ENCODE measurements at regions not wholly inside any gene's neighbourhood (a gene's known extent, or its start where the extent isn't known, plus 50 kb on each side); places are given as distances from the start of the nearest gene placed in this dataset.
"Not testable (repeated sequence)": the region's sequence is repeated elsewhere in the genome, so short reads cannot be mapped to it uniquely, and the experiment has no call there.

DNA sequence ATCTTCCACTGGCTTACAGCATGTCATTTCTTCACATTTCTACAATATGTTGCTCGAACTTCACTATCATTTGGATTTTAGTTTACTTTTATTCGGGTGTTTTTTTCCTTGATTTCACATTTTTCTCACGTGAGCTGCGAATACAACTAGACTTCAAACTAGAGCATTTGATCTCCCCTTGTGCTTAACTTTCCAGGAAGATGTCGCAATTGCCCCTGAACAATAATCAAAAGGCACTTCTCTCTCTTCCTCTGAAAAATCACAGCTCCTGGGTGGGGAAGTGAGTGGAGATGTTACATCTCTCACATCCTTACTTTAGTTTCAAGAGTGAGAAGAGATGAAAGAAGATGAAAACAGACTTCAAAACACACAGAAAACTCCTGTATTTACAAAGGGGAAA, 587.9 kb downstream of the TBL1XR1 start:
- Histone ChIP-seq H3K36me3 (replicated peaks in 1 of 2; ENCODE audit: control insufficient read depth in 1 of 2, insufficient read depth in 2 of 2, low read length in 1 of 2) (no peaks in the 10 kb centered on the region), H3K79me2 (ENCODE audit: insufficient read depth) (no peaks in the 10 kb centered on the region), H3K9me3 (no peaks in the 10 kb centered on the region), H3K27ac (ENCODE audit: low read depth in 2 of 2, low read length in 1 of 2) (no peak overlapping the region), H3K4me1 (ENCODE audit: control insufficient read depth in 1 of 2, insufficient read depth in 2 of 2, low read depth in 1 of 2, low read length in 1 of 2) (no peaks in the 10 kb centered on the region), H3K9ac (no peak overlapping the region), H3K4me3 (ENCODE audit: low read depth in 2 of 2, low read length in 1 of 2) (no peak overlapping the region), H3F3A (replicated peaks; ENCODE audit: insufficient read depth) (no peaks in the 10 kb centered on the region), H3K27me3 (ENCODE audit: insufficient read depth) (no peaks in the 10 kb centered on the region), H4K20me1 (ENCODE audit: insufficient read depth) (no peaks in the 10 kb centered on the region), H3K4me2 (no peak overlapping the region), H3K9me2 (no peaks in the 10 kb centered on the region), H2AFZ (ENCODE audit: low read depth) (no peak overlapping the region)
- 29% methylated on average over 5 of the region's 5 CpGs for WGBS (ENCODE audit: low lambda C conversion rate)
- POLR2A ChIA-PET: no interaction called here
- CTCF ChIA-PET: no interaction called here
- TF ChIP-seq REST (IDR thresholded peaks at IDR 0.05; ENCODE audit: low read depth, low read length) (no peak), MXI1 (IDR thresholded peaks at IDR 0.05; ENCODE audit: low read depth, low read length) (no peak), RCOR1 (IDR thresholded peaks at IDR 0.05; ENCODE audit: low read length) (no peak), FOXM1 (IDR thresholded peaks at IDR 0.05; ENCODE audit: low read depth) (no peak), EZH2phosphoT487 (IDR thresholded peaks at IDR 0.05; ENCODE audit: borderline replicate concordance, low read depth) (no peak), GABPA (IDR thresholded peaks at IDR 0.05; ENCODE audit: low read depth) (no peak), TCF12 (IDR thresholded peaks at IDR 0.05) (no peak), FOSL2 (IDR thresholded peaks at IDR 0.05; ENCODE audit: borderline replicate concordance, low read depth) (no peak), MEF2A (IDR thresholded peaks at IDR 0.05; ENCODE audit: borderline replicate concordance, low read depth) (no peak), FOXJ3 (CRISPR knock-in tag; IDR thresholded peaks at IDR 0.05) (no peak), NRF1 (IDR thresholded peaks at IDR 0.05; ENCODE audit: low read depth, low read length) (no peak), SMC3 (IDR thresholded peaks at IDR 0.05; ENCODE audit: low read depth, low read length) (no peak)
- TF ChIP-seq, protein P1, sequence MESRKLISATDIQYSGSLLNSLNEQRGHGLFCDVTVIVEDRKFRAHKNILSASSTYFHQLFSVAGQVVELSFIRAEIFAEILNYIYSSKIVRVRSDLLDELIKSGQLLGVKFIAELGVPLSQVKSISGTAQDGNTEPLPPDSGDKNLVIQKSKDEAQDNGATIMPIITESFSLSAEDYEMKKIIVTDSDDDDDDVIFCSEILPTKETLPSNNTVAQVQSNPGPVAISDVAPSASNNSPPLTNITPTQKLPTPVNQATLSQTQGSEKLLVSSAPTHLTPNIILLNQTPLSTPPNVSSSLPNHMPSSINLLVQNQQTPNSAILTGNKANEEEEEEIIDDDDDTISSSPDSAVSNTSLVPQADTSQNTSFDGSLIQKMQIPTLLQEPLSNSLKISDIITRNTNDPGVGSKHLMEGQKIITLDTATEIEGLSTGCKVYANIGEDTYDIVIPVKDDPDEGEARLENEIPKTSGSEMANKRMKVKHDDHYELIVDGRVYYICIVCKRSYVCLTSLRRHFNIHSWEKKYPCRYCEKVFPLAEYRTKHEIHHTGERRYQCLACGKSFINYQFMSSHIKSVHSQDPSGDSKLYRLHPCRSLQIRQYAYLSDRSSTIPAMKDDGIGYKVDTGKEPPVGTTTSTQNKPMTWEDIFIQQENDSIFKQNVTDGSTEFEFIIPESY (IDR thresholded peaks at IDR 0.05; ENCODE audit: borderline replicate concordance, low read depth): no peak
- DNase-seq: no peak

- H3K4me2 ChIP-seq; CTCF ChIA-PET; H3K4me1 ChIP-seq (ENCODE audit: control insufficient read depth in 1 of 2, insufficient read depth in 2 of 2, low read depth in 1 of 2, low read length in 1 of 2); H3K9me3 ChIP-seq; H3K27me3 ChIP-seq (ENCODE audit: insufficient read depth); H3K9me2 ChIP-seq; H2AFZ ChIP-seq (ENCODE audit: low read depth); POLR2A ChIA-PET; H3K79me2 ChIP-seq (ENCODE audit: insufficient read depth); H4K20me1 ChIP-seq (ENCODE audit: insufficient read depth); H3K27ac ChIP-seq (ENCODE audit: low read depth in 2 of 2, low read length in 1 of 2); H3K9ac ChIP-seq; H3K36me3 ChIP-seq (replicated peaks in 1 of 2; ENCODE audit: control insufficient read depth in 1 of 2, insufficient read depth in 2 of 2, low read length in 1 of 2); H3F3A ChIP-seq (replicated peaks; ENCODE audit: insufficient read depth); H3K4me3 ChIP-seq (ENCODE audit: low read depth in 2 of 2, low read length in 1 of 2); DNase-seq: not testable (repeated sequence)
- WGBS (ENCODE audit: low lambda C conversion rate): 77% methylated on average over 2 of the region's 2 CpGs
Observed at GRCh38 chr3:176605553-176605952, 591.7 kb downstream of the TBL1XR1 start.

All from SK-N-SH (cell line).